ENCODE measurements at regions not wholly inside any gene's neighbourhood (a gene's known extent, or its start where the extent isn't known, plus 50 kb on each side); places are given as distances from the start of the nearest gene placed in this dataset.

GRCh38 chr2:64751286-64752260 is 97.9 kb upstream of the SERTAD2 start (continued):
- TF ChIP-seq, protein P1, sequence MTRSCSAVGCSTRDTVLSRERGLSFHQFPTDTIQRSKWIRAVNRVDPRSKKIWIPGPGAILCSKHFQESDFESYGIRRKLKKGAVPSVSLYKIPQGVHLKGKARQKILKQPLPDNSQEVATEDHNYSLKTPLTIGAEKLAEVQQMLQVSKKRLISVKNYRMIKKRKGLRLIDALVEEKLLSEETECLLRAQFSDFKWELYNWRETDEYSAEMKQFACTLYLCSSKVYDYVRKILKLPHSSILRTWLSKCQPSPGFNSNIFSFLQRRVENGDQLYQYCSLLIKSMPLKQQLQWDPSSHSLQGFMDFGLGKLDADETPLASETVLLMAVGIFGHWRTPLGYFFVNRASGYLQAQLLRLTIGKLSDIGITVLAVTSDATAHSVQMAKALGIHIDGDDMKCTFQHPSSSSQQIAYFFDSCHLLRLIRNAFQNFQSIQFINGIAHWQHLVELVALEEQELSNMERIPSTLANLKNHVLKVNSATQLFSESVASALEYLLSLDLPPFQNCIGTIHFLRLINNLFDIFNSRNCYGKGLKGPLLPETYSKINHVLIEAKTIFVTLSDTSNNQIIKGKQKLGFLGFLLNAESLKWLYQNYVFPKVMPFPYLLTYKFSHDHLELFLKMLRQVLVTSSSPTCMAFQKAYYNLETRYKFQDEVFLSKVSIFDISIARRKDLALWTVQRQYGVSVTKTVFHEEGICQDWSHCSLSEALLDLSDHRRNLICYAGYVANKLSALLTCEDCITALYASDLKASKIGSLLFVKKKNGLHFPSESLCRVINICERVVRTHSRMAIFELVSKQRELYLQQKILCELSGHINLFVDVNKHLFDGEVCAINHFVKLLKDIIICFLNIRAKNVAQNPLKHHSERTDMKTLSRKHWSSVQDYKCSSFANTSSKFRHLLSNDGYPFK (CRISPR knock-in tag; IDR thresholded peaks at IDR 0.05; ENCODE audit: borderline replicate concordance), result peak; percentile 16; the same call in 1 of the 2 replicates
- no peak for TF ChIP-seq ZSCAN12 (CRISPR knock-in tag; IDR thresholded peaks at IDR 0.05)
- TF ChIP-seq TIGD3 (CRISPR knock-in tag; IDR thresholded peaks at IDR 0.05; ENCODE audit: borderline replicate concordance), result no peak
- no peak for TF ChIP-seq PBX3 (CRISPR knock-in tag; IDR thresholded peaks at IDR 0.05; ENCODE audit: borderline replicate concordance)
- TF ChIP-seq ZBTB33 (CRISPR knock-in tag; IDR thresholded peaks at IDR 0.05), result peak; percentile 56
- TF ChIP-seq, protein P2, sequence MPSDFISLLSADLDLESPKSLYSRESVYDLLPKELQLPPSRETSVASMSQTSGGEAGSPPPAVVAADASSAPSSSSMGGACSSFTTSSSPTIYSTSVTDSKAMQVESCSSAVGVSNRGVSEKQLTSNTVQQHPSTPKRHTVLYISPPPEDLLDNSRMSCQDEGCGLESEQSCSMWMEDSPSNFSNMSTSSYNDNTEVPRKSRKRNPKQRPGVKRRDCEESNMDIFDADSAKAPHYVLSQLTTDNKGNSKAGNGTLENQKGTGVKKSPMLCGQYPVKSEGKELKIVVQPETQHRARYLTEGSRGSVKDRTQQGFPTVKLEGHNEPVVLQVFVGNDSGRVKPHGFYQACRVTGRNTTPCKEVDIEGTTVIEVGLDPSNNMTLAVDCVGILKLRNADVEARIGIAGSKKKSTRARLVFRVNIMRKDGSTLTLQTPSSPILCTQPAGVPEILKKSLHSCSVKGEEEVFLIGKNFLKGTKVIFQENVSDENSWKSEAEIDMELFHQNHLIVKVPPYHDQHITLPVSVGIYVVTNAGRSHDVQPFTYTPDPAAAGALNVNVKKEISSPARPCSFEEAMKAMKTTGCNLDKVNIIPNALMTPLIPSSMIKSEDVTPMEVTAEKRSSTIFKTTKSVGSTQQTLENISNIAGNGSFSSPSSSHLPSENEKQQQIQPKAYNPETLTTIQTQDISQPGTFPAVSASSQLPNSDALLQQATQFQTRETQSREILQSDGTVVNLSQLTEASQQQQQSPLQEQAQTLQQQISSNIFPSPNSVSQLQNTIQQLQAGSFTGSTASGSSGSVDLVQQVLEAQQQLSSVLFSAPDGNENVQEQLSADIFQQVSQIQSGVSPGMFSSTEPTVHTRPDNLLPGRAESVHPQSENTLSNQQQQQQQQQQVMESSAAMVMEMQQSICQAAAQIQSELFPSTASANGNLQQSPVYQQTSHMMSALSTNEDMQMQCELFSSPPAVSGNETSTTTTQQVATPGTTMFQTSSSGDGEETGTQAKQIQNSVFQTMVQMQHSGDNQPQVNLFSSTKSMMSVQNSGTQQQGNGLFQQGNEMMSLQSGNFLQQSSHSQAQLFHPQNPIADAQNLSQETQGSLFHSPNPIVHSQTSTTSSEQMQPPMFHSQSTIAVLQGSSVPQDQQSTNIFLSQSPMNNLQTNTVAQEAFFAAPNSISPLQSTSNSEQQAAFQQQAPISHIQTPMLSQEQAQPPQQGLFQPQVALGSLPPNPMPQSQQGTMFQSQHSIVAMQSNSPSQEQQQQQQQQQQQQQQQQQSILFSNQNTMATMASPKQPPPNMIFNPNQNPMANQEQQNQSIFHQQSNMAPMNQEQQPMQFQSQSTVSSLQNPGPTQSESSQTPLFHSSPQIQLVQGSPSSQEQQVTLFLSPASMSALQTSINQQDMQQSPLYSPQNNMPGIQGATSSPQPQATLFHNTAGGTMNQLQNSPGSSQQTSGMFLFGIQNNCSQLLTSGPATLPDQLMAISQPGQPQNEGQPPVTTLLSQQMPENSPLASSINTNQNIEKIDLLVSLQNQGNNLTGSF (CRISPR knock-in tag; IDR thresholded peaks at IDR 0.05), result peak; percentile 52; the same call in 1 of the 2 replicates
- TF ChIP-seq, protein P3, sequence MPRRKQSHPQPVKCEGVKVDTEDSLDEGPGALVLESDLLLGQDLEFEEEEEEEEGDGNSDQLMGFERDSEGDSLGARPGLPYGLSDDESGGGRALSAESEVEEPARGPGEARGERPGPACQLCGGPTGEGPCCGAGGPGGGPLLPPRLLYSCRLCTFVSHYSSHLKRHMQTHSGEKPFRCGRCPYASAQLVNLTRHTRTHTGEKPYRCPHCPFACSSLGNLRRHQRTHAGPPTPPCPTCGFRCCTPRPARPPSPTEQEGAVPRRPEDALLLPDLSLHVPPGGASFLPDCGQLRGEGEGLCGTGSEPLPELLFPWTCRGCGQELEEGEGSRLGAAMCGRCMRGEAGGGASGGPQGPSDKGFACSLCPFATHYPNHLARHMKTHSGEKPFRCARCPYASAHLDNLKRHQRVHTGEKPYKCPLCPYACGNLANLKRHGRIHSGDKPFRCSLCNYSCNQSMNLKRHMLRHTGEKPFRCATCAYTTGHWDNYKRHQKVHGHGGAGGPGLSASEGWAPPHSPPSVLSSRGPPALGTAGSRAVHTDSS (CRISPR knock-in tag; conservative IDR thresholded peaks at IDR 0.05), result 0 out of 2 replicates have a peak, but pooled peaks have one; percentile 84
- TF ChIP-seq MIER2 (CRISPR knock-in tag; IDR thresholded peaks at IDR 0.05), result no peak

Measured in HepG2 (cell line).